Activated CD4-positive, alpha-beta T cell treated with anti-CD3 and anti-CD28 coated beads for 4 hours (primary cell): ENCODE measurements at regions not wholly inside any gene's neighbourhood (a gene's known extent, or its start where the extent isn't known, plus 50 kb on each side); places are given as distances from the start of the nearest gene placed in this dataset.
"Not testable (repeated sequence)": the region's sequence is repeated elsewhere in the genome, so short reads cannot be mapped to it uniquely, and the experiment has no call there.

Experiments
- DNase-seq, 2 donors: peaks; one replicate each; pipeline ENCODE4 v3.0.0-alpha.2; 2020

- DNase-seq = no peak
Measured at GRCh38 chr3:70466096-70466495, 153.7 kb upstream of the MDFIC2 start.

GRCh38 chr3:70464876-70465275, 152.4 kb upstream of the MDFIC2 start:
- DNase-seq = no peak

DNA sequence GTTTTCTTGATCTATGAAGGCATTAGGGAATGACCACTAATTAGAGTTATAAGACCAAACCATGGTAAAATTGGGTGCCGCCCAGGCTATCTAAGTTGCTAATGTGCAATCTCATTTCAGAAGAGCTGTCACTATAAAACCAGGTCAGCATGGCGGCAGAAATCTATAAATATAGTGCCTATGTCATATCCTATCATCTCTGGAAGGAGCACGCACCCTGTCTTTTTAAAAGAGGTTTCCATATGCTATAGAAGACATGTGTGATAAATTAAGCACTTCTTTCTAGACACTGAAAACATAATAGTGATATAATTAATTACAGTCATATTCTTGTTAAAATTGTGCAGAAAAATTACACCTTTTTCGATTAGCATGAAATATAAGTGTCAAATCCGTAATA, 152.0 kb upstream of the MDFIC2 start:
- no peak for DNase-seq

- DNase-seq = not testable (repeated sequence)
Measured at GRCh38 chr3:70450220-70450619, 137.8 kb upstream of the MDFIC2 start.

GRCh38 chr3:70435422-70435821, 123.0 kb upstream of the MDFIC2 start:
- not testable (repeated sequence) for DNase-seq

GRCh38 chr3:70433091-70433490, 120.7 kb upstream of the MDFIC2 start:
- DNase-seq = no peak

GRCh38 chr3:70431911-70432310, 119.5 kb upstream of the MDFIC2 start:
- no peak for DNase-seq

DNA sequence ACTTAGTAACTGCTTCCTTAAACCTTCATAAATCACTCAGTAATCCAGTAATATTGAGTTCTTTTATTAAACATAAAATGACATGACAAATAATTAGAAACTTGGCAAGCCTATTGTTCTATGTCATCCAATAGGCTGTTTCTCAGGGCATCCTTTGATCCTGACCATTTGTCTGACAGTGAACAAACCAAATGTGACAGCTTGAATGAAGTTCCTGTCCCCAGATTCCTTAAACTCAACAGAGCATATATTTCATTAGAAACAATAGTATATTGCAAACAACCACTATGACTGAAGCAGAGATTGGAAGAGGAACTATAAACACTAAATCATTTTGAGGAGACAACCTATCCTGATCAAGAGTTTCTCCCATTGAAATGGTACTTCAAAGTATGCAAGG, 113.6 kb upstream of the MDFIC2 start:
- DNase-seq = no peak

DNA sequence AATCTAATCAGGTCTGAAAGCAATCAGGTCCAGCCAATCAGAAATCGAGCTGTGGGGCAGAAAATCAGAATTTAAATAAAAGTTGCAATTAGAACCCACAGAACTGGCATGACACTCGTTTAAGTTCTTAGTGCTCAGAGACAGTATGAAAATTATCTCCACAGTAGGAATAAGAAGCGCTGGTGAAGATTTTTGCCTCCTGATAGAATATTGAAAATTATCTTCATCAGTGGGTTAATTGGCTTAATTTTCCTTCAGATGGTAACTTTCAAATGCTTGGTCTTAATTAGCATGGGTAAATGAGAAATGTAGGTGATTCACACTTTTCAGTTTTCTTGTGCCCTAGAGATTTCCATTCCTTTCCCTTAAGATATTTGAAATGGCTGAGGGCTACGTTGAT, 109.1 kb upstream of the MDFIC2 start:
- no peak for DNase-seq

- no peak for DNase-seq
Measured at GRCh38 chr3:70409018-70409417, 96.6 kb upstream of the MDFIC2 start.

DNA sequence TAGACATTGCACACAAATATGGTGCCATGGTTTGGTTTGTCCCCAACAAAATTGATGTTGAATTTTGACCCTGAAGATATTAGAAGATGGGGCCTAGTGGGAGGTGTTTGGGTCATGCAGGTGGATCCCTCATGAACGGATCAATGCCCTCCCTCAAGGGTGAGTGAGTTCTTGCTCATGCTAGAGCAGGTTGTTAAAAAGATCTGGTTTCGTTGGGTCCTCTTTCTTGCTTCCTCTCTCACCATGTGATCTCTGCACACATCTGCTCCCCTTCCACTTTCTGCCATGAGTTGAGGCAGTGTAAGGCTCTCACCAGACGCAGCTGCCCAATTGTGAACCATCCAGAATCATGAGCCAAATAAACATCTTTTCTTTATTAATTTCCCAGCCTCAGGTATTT, 87.8 kb upstream of the MDFIC2 start:
- no peak for DNase-seq

DNA sequence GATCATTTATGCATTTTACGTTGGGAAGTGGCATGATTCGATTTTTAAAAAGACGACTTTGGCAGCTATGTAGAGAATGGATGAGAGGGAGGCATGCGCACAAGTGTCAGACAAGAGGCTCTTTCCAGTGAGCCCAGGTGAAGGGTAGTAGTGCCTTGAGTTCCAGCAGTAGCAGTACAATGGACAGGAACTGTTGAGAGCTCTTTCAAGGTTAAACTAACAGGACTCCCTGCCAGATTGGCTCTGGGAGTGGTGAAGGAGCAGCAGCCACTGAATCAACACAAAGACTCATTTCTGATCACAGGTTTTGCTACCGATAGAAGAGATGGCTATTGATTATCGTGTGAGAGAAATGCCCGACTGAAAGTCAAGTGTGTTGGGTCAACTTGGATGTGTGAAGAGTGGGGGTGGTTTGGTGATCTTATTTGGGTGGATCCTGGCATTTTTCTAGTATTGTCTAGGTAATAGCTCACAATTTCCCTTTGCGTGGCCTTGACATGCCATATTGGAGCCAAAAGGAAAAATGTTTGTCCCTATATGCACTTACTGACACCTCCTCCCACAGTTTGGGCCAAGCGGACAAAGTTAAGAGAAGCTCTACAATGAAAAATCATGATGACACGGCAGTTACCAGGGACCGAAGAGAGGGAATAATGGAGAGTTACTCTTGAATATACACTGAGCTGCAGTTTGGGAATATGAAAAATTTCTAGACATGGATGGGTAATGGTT, 81.6 kb upstream of the MDFIC2 start:
- no peak for DNase-seq

GRCh38 chr3:70392227-70392626, 79.8 kb upstream of the MDFIC2 start:
- no peak for DNase-seq

- DNase-seq = no peak
Measured at GRCh38 chr3:70387889-70388288, 75.5 kb upstream of the MDFIC2 start.

DNA sequence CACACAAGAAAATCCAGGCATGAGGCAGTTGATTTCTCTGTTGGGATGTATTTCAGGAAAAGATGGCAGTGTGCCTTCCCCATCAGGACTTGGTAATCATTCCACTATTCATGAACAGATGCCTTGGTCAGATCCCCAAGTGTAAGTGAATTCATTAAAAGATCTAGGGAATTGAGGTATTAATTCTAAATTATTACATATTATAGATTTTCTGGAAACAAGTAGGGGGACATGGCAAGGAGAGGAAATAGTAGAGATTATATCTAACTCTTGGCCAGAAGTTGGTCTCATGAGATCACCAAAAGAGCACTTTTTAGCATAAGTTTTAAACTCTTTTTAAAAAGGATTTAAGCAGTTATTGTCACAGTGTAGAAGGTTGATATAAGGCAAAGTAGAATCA, 74.4 kb upstream of the MDFIC2 start:
- DNase-seq = no peak

DNA sequence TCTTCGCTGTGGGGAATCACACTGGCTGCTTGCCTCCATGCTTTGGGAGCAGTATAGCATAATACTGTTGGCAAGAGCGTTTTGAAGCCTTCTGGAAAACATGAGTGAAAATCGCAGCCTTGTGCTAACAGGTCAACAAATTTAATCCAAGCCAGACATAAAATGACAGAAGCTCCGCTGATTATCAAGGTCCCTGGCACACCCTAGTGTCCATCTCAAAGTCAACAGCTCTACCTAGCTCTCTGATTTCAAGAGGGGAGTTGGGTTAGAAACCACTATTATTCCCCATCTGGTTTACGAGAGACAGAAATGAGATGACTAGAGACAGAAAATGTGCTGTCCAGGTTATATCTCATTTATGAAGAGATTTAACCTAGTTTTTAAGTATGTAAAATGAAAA, 73.6 kb upstream of the MDFIC2 start:
- DNase-seq = no peak

DNA sequence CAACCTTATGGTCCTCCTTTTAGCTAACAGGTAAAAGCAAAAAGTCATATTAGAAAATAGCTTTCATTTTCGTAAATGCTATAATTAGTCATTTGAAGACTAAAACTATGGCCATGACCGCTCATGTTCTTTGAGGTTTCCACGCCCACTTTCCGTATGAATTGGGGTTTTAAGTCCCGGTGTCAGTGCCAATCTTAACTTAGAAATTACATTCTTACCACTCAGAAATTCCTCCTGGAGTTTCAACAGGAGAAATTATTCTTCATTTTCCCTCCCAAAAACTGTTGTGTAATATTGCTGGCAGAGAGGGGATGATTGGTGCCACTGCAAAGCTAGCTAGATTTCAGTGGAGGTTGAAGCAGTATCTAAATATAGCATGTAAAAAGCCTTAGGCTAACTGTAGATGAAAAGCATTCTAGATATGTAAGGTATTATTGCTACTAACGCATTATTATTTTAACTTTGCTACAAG, 71.0 kb upstream of the MDFIC2 start:
- no peak for DNase-seq

DNA sequence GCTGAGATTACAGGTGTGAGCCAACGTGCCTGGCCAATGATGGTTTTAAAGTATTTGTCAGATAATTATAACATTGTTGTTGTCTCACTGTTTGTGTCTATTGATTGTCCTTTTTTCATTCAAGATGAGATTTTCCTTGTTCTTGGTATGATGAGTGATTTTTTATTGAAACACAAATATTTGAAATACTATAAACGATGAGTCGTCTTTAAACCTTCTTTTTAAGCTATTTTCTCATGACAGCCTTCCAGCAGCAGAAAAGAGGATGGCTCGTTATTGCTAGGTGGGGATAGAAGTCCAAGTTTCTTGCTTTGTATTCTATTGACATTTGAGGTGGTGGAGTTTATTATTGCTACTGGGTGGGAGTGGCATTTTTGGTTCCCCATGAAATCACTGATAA, 61.7 kb upstream of the MDFIC2 start:
- no peak for DNase-seq
